GM23338 (cell line): ENCODE measurements at regions not wholly inside any gene's neighbourhood (a gene's known extent, or its start where the extent isn't known, plus 50 kb on each side); places are given as distances from the start of the nearest gene placed in this dataset.
A peak's percentile ranks its signal among the peaks of the same experiment; 100 is the strongest.

Experiments
- ATAC-seq: fragments of 200-7000 bp; cut with Tn5 transposase; 3 replicates; pipeline ENCODE4 v1.9.1; 2020
- DNase-seq: peaks from one replicate; pipeline ENCODE4 v3.0.0-alpha.2; 2015; ENCODE audit warnings: low spot score
- H2AFZ ChIP-seq: fragments of 200-600 bp; sonication (generic); 2 replicates; pipeline ENCODE4 v1.8.0; 2016; ENCODE audit warnings: antibody characterized with exemption, mild to moderate bottlenecking, moderate library complexity
- H3F3A ChIP-seq: fragments of 200-600 bp; sonication (generic); replicated peaks from 2 replicates; pipeline ENCODE4 v1.8.0; 2017; ENCODE audit warnings: antibody characterized with exemption, mixed run types, low read depth
- H3K27ac ChIP-seq: fragments of 200-600 bp; sonication (generic); 2 replicates; pipeline ENCODE4 v1.6.1; 2016; ENCODE audit warnings: low read depth
- H3K27me3 ChIP-seq: fragments of 200-600 bp; sonication (generic); 2 replicates; pipeline ENCODE4 v1.8.0; 2016; ENCODE audit warnings: mild to moderate bottlenecking, mixed run types, moderate library complexity; ENCODE audit not compliant: insufficient read depth
- H3K36me3 ChIP-seq: fragments of 200-600 bp; sonication (generic); 2 replicates; pipeline ENCODE4 v1.8.0; 2016; ENCODE audit warnings: mild to moderate bottlenecking; ENCODE audit not compliant: insufficient read depth
- H3K4me1 ChIP-seq: fragments of 200-600 bp; sonication (generic); 2 replicates; pipeline ENCODE4 v1.8.0; 2016; ENCODE audit warnings: mild to moderate bottlenecking, moderate library complexity; ENCODE audit not compliant: insufficient read depth
- H3K4me2 ChIP-seq: fragments of 200-600 bp; sonication (generic); 2 replicates; pipeline ENCODE4 v1.7.1; 2017; ENCODE audit warnings: mixed run types
- H3K4me3 ChIP-seq: fragments of 200-600 bp; sonication (generic); 2 replicates; pipeline ENCODE4 v1.6.1; 2016; ENCODE audit warnings: mixed run types
- H3K79me2 ChIP-seq: fragments of 200-600 bp; sonication (generic); replicated peaks from 2 replicates; pipeline ENCODE4 v1.8.0; 2017; ENCODE audit warnings: mild to moderate bottlenecking; ENCODE audit not compliant: insufficient read depth
- H3K9me2 ChIP-seq: fragments of 200-600 bp; sonication (generic); 2 replicates; pipeline ENCODE4 v1.8.0; 2017; ENCODE audit not compliant: insufficient read depth
- H4K20me1 ChIP-seq: fragments of 200-600 bp; sonication (generic); replicated peaks from 2 replicates; pipeline ENCODE4 v1.8.0; 2017; ENCODE audit warnings: mild to moderate bottlenecking; ENCODE audit not compliant: insufficient read depth
- H3K27ac Mint-ChIP-seq: 2 replicates; pipeline ENCODE4 v1.8.0; 2020; ENCODE audit warnings: inconsistent platforms, mild to moderate bottlenecking, moderate library complexity, mixed read lengths
- H3K27me3 Mint-ChIP-seq: 3 replicates; pipeline ENCODE4 v1.8.0; 2022; ENCODE audit warnings: low read depth, mild to moderate bottlenecking, moderate library complexity, mixed read lengths, inconsistent platforms; ENCODE audit not compliant: insufficient read depth, poor library complexity
- H3K36me3 Mint-ChIP-seq: 3 replicates; pipeline ENCODE4 v1.8.0; 2021; ENCODE audit warnings: low read depth, mild to moderate bottlenecking, inconsistent platforms, moderate library complexity, mixed read lengths
- H3K4me1 Mint-ChIP-seq: 3 replicates; pipeline ENCODE4 v1.8.0; 2020; ENCODE audit warnings: mild to moderate bottlenecking, inconsistent platforms, mixed read lengths
- H3K4me3 Mint-ChIP-seq: 3 replicates; pipeline ENCODE4 v1.8.0; 2021; ENCODE audit warnings: moderate library complexity, mild to moderate bottlenecking, inconsistent platforms, mixed read lengths
- H3K9me3 Mint-ChIP-seq: 3 replicates; pipeline ENCODE4 v1.8.0; 2020; ENCODE audit warnings: moderate library complexity, mild to moderate bottlenecking, inconsistent platforms, mixed read lengths
- CREB1 ChIP-seq: fragments of 250-450 bp; sonication (Bioruptor Pico); IDR thresholded peaks from 2 replicates; pipeline ENCODE4 v1.5.0; 2020; ENCODE audit warnings: low read depth, mild to moderate bottlenecking, moderate library complexity
- CTCF ChIP-seq, 2 experiments: fragments of 200-600 bp in 1 of 2; sonication (generic) in 1 of 2; conservative IDR thresholded peaks; 2 replicates each; pipeline versions ENCODE4 v1.5.1 to v1.6.1; 2016 to 2017; ENCODE audit warnings: antibody characterized with exemption in 2 of 2, low read depth in 2 of 2, mild to moderate bottlenecking in 2 of 2, moderate library complexity in 1 of 2
- ETS1 ChIP-seq: IDR thresholded peaks from 2 replicates; pipeline ENCODE4 v1.6.1; 2016; ENCODE audit warnings: antibody characterized with exemption
- EZH2 ChIP-seq: fragments of 200-600 bp; sonication (generic); IDR thresholded peaks from one replicate; pipeline ENCODE4 v1.8.0; 2017; ENCODE audit warnings: antibody characterized with exemption, mild to moderate bottlenecking, low read depth; ENCODE audit not compliant: unreplicated experiment
- EZH2phosphoT487 ChIP-seq: fragments of 200-600 bp; sonication (generic); IDR thresholded peaks from one replicate; pipeline ENCODE4 v1.8.1; 2018; ENCODE audit warnings: antibody characterized with exemption; ENCODE audit not compliant: unreplicated experiment
- JUNB ChIP-seq: IDR thresholded peaks from one replicate; pipeline ENCODE4 v1.6.1; 2016; ENCODE audit warnings: antibody characterized with exemption; ENCODE audit not compliant: unreplicated experiment
- NANOG ChIP-seq: IDR thresholded peaks from 2 replicates; pipeline ENCODE4 v1.6.1; 2016; ENCODE audit warnings: antibody characterized with exemption, borderline replicate concordance
- POLR2AphosphoS5 ChIP-seq: IDR thresholded peaks from 2 replicates; pipeline ENCODE4 v1.6.1; 2016; ENCODE audit warnings: antibody characterized with exemption, low read depth
- REST ChIP-seq: IDR thresholded peaks from one replicate; pipeline ENCODE4 v1.6.1; 2018; ENCODE audit warnings: antibody characterized with exemption; ENCODE audit not compliant: unreplicated experiment
- STAT1 ChIP-seq: IDR thresholded peaks from one replicate; pipeline ENCODE4 v1.6.1; 2016; ENCODE audit warnings: antibody characterized with exemption; ENCODE audit not compliant: unreplicated experiment
- ZNF114 ChIP-seq: fragments of 250-450 bp; sonication (Bioruptor Pico); IDR thresholded peaks from 2 replicates; pipeline ENCODE4 v1.5.0; 2020; ENCODE audit warnings: mild to moderate bottlenecking, moderate library complexity
- ZNF331 ChIP-seq: fragments of 250-450 bp; sonication (Bioruptor Pico); IDR thresholded peaks from 2 replicates; pipeline ENCODE4 v1.5.0; 2020; ENCODE audit warnings: low read depth, mild to moderate bottlenecking, moderate library complexity
- ZNF462 ChIP-seq: fragments of 250-450 bp; sonication (Bioruptor Pico); IDR thresholded peaks from 2 replicates; pipeline ENCODE4 v1.5.0; 2020; ENCODE audit warnings: mild to moderate bottlenecking, moderate library complexity

- peaks cover 10% of the 10 kb centered on the region for H3K4me1 Mint-ChIP-seq
- no peak overlapping the region for H3K27ac Mint-ChIP-seq
- H3K4me3 ChIP-seq: no peak overlapping the region
- no peaks in the 10 kb centered on the region for H3K27me3 Mint-ChIP-seq
- H3K4me3 Mint-ChIP-seq: no peak overlapping the region
- DNase-seq (no peak), ATAC-seq (no peak)
- H3K4me2 ChIP-seq: peak overlapping the region; percentile 51; the same call in 1 of the 2 replicates
- H3F3A ChIP-seq: no peaks in the 10 kb centered on the region
- H3K4me1 ChIP-seq: peaks cover 11% of the 10 kb centered on the region; the same call in 1 of the 2 replicates
- no peaks in the 10 kb centered on the region for H3K27me3 ChIP-seq
- H3K36me3 ChIP-seq: no peaks in the 10 kb centered on the region
- H4K20me1 ChIP-seq: no peaks in the 10 kb centered on the region
- no peak overlapping the region for H3K27ac ChIP-seq
- H2AFZ ChIP-seq: peak overlapping the region; percentile 66; the same call in 1 of the 2 replicates
- no peak for TF ChIP-seq EZH2
- TF ChIP-seq CTCF (conservative IDR thresholded peaks at IDR 0.05; ENCODE audit: low read depth in 2 of 2): no peak
- no peak for TF ChIP-seq ZNF331 (CRISPR knock-in tag)
- TF ChIP-seq ZNF462 (CRISPR knock-in tag): no peak
- TF ChIP-seq STAT1: no peak
- no peak for TF ChIP-seq REST
- no peak for TF ChIP-seq ETS1
- TF ChIP-seq JUNB: no peak
- TF ChIP-seq NANOG: no peak
- no peak for TF ChIP-seq POLR2AphosphoS5
- no peak for TF ChIP-seq CREB1 (CRISPR knock-in tag)
- no peak for TF ChIP-seq EZH2phosphoT487
- TF ChIP-seq ZNF114 (CRISPR knock-in tag): no peak
- H3K36me3 Mint-ChIP-seq: no peaks in the 10 kb centered on the region
- H3K9me2 ChIP-seq: 0 out of 2 replicates have a peak, but pooled peaks cover 8% of the 10 kb centered on the region
- no peaks in the 10 kb centered on the region for H3K9me3 Mint-ChIP-seq
- no peaks in the 10 kb centered on the region for H3K79me2 ChIP-seq
Measured at GRCh38 chr17:14427900-14428647, 127.2 kb downstream of the HS3ST3B1 start.
